ENCODE measurements at regions not wholly inside any gene's neighbourhood (a gene's known extent, or its start where the extent isn't known, plus 50 kb on each side); places are given as distances from the start of the nearest gene placed in this dataset.

DNA sequence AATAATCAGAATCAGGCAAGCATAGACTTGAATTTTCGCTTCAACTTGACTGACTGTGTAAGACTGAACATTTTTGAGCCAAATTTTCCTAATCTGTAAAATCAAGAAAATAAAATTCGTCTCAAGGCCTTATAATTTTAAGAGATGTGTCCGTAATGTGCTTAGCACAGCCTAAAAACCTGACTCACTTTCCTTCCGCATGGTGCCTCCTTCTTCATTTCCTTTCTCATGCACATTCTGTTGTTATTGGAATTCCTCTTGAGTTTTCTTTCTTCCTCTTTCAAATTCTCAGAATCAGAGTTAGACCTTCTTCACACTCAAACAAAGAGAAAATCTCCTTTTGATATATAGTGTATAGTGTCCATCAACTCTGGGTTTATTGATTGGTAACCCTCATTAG, 208.9 kb upstream of the SLIT2 start:
- Mint-ChIP-seq H3K27ac (ENCODE audit: unreplicated experiment) (no peak overlapping the region), H3K9me3 (no peaks in the 10 kb centered on the region), H3K27me3 (ENCODE audit: low read depth) (no peaks in the 10 kb centered on the region), H3K4me1 (peaks cover 22% of the 10 kb centered on the region), H3K4me3 (no peak overlapping the region), H3K36me3 (ENCODE audit: low read depth) (no peaks in the 10 kb centered on the region)
- TF ChIP-seq, protein P1, sequence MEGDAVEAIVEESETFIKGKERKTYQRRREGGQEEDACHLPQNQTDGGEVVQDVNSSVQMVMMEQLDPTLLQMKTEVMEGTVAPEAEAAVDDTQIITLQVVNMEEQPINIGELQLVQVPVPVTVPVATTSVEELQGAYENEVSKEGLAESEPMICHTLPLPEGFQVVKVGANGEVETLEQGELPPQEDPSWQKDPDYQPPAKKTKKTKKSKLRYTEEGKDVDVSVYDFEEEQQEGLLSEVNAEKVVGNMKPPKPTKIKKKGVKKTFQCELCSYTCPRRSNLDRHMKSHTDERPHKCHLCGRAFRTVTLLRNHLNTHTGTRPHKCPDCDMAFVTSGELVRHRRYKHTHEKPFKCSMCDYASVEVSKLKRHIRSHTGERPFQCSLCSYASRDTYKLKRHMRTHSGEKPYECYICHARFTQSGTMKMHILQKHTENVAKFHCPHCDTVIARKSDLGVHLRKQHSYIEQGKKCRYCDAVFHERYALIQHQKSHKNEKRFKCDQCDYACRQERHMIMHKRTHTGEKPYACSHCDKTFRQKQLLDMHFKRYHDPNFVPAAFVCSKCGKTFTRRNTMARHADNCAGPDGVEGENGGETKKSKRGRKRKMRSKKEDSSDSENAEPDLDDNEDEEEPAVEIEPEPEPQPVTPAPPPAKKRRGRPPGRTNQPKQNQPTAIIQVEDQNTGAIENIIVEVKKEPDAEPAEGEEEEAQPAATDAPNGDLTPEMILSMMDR (conservative IDR thresholded peaks at IDR 0.05), result no peak
- DNase-seq (ENCODE audit: low read depth, low spot score), result no peak

DNA sequence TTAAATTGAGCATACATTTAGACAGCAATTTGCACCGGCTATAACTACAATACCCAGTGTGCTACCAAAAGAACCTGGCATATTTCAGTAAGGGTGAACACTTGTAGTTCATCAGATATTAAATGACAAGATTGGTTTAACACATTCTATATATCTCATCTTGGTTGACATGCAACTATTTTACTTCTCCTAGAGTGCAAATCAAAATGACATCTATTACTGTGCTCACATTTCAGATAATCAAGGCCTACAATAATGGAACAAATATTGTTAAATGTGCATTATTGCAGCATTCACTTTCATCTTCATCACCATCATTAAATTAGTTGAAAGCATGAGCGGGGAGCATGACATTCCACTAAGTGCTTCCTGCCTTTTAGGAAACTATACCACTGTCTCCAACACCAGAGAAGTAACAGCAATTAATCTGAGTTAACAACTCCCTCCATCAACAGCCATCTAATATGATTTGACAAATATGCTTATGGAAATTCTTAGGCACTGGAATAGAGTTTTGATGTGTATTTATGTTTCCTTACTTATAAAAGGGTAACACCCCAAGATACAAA, 209.8 kb upstream of the SLIT2 start:
- no peak for DNase-seq (ENCODE audit: low read depth, low spot score)
- no peaks in the 10 kb centered on the region for H3K27me3 Mint-ChIP-seq (ENCODE audit: low read depth)
- H3K9me3 Mint-ChIP-seq, result no peaks in the 10 kb centered on the region
- peaks cover 22% of the 10 kb centered on the region for H3K4me1 Mint-ChIP-seq
- no peaks in the 10 kb centered on the region for H3K36me3 Mint-ChIP-seq (ENCODE audit: low read depth)
- H3K27ac Mint-ChIP-seq (ENCODE audit: unreplicated experiment), result no peak overlapping the region
- no peak overlapping the region for H3K4me3 Mint-ChIP-seq
- TF ChIP-seq, protein P1 (conservative IDR thresholded peaks at IDR 0.05), result no peak

DNA sequence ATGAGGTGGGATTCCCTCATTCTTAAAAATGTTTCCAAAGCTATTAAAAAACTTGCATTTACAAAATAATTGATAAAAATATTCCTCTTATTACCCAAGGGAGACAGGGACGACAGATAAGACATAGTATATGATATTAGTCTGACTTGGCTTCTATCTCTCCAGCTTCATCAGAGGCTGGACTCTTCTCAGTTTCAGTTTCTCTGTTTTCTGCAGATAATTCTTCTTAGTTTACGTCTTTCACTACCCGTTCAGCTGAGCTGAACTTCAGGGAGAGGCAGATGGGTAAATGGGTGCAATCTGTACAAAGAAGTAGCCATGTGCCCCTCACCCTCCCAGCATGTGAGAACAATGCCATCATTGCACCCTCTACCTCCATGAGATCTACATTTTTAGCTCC, 214.0 kb upstream of the SLIT2 start:
- TF ChIP-seq, protein P1 (conservative IDR thresholded peaks at IDR 0.05), result no peak
- Mint-ChIP-seq H3K27ac (ENCODE audit: unreplicated experiment) (no peak overlapping the region), H3K36me3 (ENCODE audit: low read depth) (peaks cover 2% of the 10 kb centered on the region), H3K9me3 (peaks cover 3% of the 10 kb centered on the region), H3K4me1 (peaks cover under 1% of the 10 kb centered on the region), H3K4me3 (no peak overlapping the region), H3K27me3 (ENCODE audit: low read depth) (no peaks in the 10 kb centered on the region)
- no peak for DNase-seq (ENCODE audit: low read depth, low spot score)

DNA sequence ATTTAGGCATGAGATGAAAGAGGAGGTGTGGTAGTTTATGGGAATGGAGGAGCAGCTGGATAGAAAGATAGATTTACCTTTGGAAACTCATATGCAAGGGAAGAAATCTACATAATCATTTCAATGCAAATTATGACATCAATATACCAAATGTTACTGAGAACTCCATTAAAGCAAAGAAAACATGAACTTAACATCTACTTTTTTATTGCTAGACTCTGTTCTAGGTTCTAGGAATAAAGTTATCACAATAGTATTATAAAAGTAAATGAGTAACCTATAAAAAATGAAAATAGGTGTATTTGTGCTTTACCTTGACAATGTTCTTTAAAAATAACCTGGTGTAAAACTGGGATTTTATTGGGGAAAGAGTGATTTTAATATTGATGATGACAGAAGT, 221.6 kb upstream of the SLIT2 start:
- H3K36me3 Mint-ChIP-seq (ENCODE audit: low read depth), result peaks cover 5% of the 10 kb centered on the region
- no peak overlapping the region for H3K4me3 Mint-ChIP-seq
- DNase-seq (ENCODE audit: low read depth, low spot score), result no peak
- no peaks in the 10 kb centered on the region for H3K4me1 Mint-ChIP-seq
- no peaks in the 10 kb centered on the region for H3K27me3 Mint-ChIP-seq (ENCODE audit: low read depth)
- TF ChIP-seq, protein P1 (conservative IDR thresholded peaks at IDR 0.05), result no peak
- H3K27ac Mint-ChIP-seq (ENCODE audit: unreplicated experiment), result no peak overlapping the region
- peaks cover 3% of the 10 kb centered on the region for H3K9me3 Mint-ChIP-seq

DNA sequence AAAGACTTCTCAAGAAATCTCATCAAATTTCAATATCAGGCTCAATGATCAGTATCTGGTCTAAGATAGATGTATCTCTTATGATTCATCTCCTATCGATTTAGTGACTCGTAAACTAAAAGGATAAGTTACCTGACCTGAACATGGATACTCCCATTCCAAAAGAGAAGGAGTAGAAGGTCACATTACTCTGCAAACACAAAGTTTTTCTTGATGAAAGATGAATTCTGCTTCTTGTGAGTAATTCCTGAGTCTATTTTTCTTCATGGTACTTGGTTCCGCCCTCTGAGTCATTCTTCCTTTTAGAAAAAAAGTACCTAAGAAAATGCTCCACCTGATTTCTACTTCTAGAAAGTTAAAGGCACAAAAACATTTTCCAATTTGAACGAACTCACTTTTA, 223.1 kb upstream of the SLIT2 start:
- H3K27me3 Mint-ChIP-seq (ENCODE audit: low read depth), result no peaks in the 10 kb centered on the region
- TF ChIP-seq, protein P1 (conservative IDR thresholded peaks at IDR 0.05), result no peak
- peaks cover 5% of the 10 kb centered on the region for H3K36me3 Mint-ChIP-seq (ENCODE audit: low read depth)
- H3K9me3 Mint-ChIP-seq, result peaks cover 3% of the 10 kb centered on the region
- H3K27ac Mint-ChIP-seq (ENCODE audit: unreplicated experiment), result no peak overlapping the region
- no peak overlapping the region for H3K4me3 Mint-ChIP-seq
- no peak for DNase-seq (ENCODE audit: low read depth, low spot score)
- no peaks in the 10 kb centered on the region for H3K4me1 Mint-ChIP-seq
